GM12878 (cell line): ENCODE measurements at regions not wholly inside any gene's neighbourhood (a gene's known extent, or its start where the extent isn't known, plus 50 kb on each side); places are given as distances from the start of the nearest gene placed in this dataset.

Source experiments
- CBFB ChIP-seq: IDR thresholded peaks from 2 replicates; pipeline ENCODE4 v1.6.1; 2016; ENCODE audit warnings: antibody characterized with exemption, low read depth
- CEBPB ChIP-seq, 2 experiments: fragments of 150-350 bp in 1 of 2; IDR thresholded peaks; 2 replicates each; pipeline ENCODE4 v1.6.1; 2012 to 2014; ENCODE audit warnings: low read depth in 2 of 2, low read length in 2 of 2, borderline replicate concordance in 1 of 2, inconsistent platforms in 1 of 2
- EGR1 ChIP-seq, 2 experiments: IDR thresholded peaks; 1 replicate in 1 of 2; 2 replicates in 1 of 2; pipeline ENCODE4 v1.6.1; 2011 to 2012; ENCODE audit warnings: low read depth in 2 of 2, low read length in 2 of 2, borderline replicate concordance in 1 of 2, mild to moderate bottlenecking in 1 of 2, moderate library complexity in 1 of 2
- JUND ChIP-seq: IDR thresholded peaks from 2 replicates; pipeline ENCODE4 v1.6.1; 2012; ENCODE audit warnings: low read depth, mild to moderate bottlenecking, low read length, improper control_type of control experiment, moderate library complexity
- ZSCAN29 ChIP-seq: fragments of 450-650 bp; IDR thresholded peaks from 2 replicates; pipeline ENCODE4 v1.6.1; 2017; ENCODE audit warnings: mild to moderate bottlenecking, moderate library complexity
- TF ChIP-seq, protein P1 (sequence below), 3 experiments: IDR thresholded peaks in 2 of 3; conservative IDR thresholded peaks in 1 of 3; 2 replicates each; pipeline ENCODE4 v1.5.1; 2011; ENCODE audit warnings: low read depth in 3 of 3, low read length in 3 of 3, mild to moderate bottlenecking in 3 of 3, control low read depth in 2 of 3, moderate library complexity in 2 of 3, inconsistent platforms in 1 of 3, mixed read lengths in 1 of 3; ENCODE audit not compliant: control insufficient read depth in 2 of 3, insufficient read depth in 1 of 3; ENCODE audit errors: extremely low read depth in 1 of 3

- no peak for TF ChIP-seq JUND
- TF ChIP-seq, protein P1, sequence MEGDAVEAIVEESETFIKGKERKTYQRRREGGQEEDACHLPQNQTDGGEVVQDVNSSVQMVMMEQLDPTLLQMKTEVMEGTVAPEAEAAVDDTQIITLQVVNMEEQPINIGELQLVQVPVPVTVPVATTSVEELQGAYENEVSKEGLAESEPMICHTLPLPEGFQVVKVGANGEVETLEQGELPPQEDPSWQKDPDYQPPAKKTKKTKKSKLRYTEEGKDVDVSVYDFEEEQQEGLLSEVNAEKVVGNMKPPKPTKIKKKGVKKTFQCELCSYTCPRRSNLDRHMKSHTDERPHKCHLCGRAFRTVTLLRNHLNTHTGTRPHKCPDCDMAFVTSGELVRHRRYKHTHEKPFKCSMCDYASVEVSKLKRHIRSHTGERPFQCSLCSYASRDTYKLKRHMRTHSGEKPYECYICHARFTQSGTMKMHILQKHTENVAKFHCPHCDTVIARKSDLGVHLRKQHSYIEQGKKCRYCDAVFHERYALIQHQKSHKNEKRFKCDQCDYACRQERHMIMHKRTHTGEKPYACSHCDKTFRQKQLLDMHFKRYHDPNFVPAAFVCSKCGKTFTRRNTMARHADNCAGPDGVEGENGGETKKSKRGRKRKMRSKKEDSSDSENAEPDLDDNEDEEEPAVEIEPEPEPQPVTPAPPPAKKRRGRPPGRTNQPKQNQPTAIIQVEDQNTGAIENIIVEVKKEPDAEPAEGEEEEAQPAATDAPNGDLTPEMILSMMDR (IDR thresholded peaks at IDR 0.05 in 2 of 3, conservative IDR thresholded peaks at IDR 0.05 in 1 of 3; ENCODE audit: control insufficient read depth in 2 of 3, extremely low read depth in 1 of 3, insufficient read depth in 1 of 3, low read depth in 3 of 3, low read length in 3 of 3): no peak
- TF ChIP-seq EGR1 (IDR thresholded peaks at IDR 0.05; ENCODE audit: borderline replicate concordance in 1 of 2, low read depth in 2 of 2, low read length in 2 of 2): no peak
- no peak for TF ChIP-seq ZSCAN29
- TF ChIP-seq CBFB: no peak
- no peak for TF ChIP-seq CEBPB (IDR thresholded peaks at IDR 0.05; ENCODE audit: borderline replicate concordance in 1 of 2, low read depth in 2 of 2, low read length in 2 of 2)
Measured at GRCh38 chr16:9169094-9169493, 77.7 kb downstream of the HAPSTR1 start.
